A673 (cell line): ENCODE measurements at regions not wholly inside any gene's neighbourhood (a gene's known extent, or its start where the extent isn't known, plus 50 kb on each side); places are given as distances from the start of the nearest gene placed in this dataset.

Experiments
- EZH2 ChIP-seq: fragments of 200-600 bp; sonication (generic); IDR thresholded peaks from 2 replicates; pipeline ENCODE4 v1.6.1; 2017; ENCODE audit warnings: borderline replicate concordance, low read depth, mild to moderate bottlenecking, mixed read lengths, antibody characterized with exemption, low read length; ENCODE audit not compliant: poor library complexity, severe bottlenecking
- TF ChIP-seq, protein P1 (sequence below): fragments of 300-800, 200-600 bp; sonication (generic); conservative IDR thresholded peaks from 2 replicates; pipeline ENCODE4 v1.5.1; 2017; ENCODE audit warnings: low read depth, mild to moderate bottlenecking, antibody characterized with exemption, low read length, moderate library complexity, mixed read lengths

DNA sequence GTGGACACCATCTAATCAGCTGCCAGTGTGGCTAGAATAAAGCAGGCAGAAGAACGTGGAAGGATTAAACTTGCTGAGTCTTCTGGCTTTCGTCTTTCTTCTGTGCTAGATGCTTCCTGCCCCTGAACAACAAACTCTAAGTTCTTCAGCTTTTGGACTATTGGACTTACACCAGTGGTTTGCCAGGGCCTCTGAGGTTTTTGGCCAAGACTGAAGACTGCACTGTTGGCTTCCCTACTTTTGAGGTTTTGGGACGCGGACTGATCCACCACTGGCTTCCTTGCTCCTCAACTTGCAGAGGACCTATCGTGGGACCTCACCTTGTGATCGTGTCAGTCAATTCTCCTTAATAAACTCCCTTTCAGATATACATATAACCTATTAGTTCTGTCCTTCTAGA lies 696.1 kb upstream of the NCAM2 start:
- no peak for TF ChIP-seq EZH2
- TF ChIP-seq, protein P1, sequence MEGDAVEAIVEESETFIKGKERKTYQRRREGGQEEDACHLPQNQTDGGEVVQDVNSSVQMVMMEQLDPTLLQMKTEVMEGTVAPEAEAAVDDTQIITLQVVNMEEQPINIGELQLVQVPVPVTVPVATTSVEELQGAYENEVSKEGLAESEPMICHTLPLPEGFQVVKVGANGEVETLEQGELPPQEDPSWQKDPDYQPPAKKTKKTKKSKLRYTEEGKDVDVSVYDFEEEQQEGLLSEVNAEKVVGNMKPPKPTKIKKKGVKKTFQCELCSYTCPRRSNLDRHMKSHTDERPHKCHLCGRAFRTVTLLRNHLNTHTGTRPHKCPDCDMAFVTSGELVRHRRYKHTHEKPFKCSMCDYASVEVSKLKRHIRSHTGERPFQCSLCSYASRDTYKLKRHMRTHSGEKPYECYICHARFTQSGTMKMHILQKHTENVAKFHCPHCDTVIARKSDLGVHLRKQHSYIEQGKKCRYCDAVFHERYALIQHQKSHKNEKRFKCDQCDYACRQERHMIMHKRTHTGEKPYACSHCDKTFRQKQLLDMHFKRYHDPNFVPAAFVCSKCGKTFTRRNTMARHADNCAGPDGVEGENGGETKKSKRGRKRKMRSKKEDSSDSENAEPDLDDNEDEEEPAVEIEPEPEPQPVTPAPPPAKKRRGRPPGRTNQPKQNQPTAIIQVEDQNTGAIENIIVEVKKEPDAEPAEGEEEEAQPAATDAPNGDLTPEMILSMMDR, result no peak
